ENCODE measurements at regions not wholly inside any gene's neighbourhood (a gene's known extent, or its start where the extent isn't known, plus 50 kb on each side); places are given as distances from the start of the nearest gene placed in this dataset.

GRCh38 chr16:79501446-79501845, 99.1 kb downstream of the MAF start:
- DNase-seq (ENCODE audit: low read depth, low spot score): no peak
- in situ Hi-C loops (cut with HindIII; ENCODE audit: low sequenced_read_pairs): no loop called here
- TF ChIP-seq CTCF (IDR thresholded peaks at IDR 0.05; ENCODE audit: low read depth, low read length): no peak
- H3K4me3 ChIP-seq (ENCODE audit: low read depth, low read length): no peak overlapping the region

- in situ Hi-C loops (cut with HindIII; ENCODE audit: low sequenced_read_pairs): no loop called here
- no peak for TF ChIP-seq CTCF (IDR thresholded peaks at IDR 0.05; ENCODE audit: low read depth, low read length)
- no peak overlapping the region for H3K4me3 ChIP-seq (ENCODE audit: low read depth, low read length)
- DNase-seq (ENCODE audit: low read depth, low spot score): no peak
Observed at GRCh38 chr16:79500866-79501265, 99.7 kb downstream of the MAF start.

- no peak for DNase-seq (ENCODE audit: low read depth, low spot score)
- TF ChIP-seq CTCF (IDR thresholded peaks at IDR 0.05; ENCODE audit: low read depth, low read length): no peak
- in situ Hi-C loops (cut with HindIII; ENCODE audit: low sequenced_read_pairs): no loop called here
Observed at GRCh38 chr16:79500286-79500685, 100.3 kb downstream of the MAF start.

GRCh38 chr16:79498928-79499327, 101.6 kb downstream of the MAF start:
- in situ Hi-C loops (cut with HindIII; ENCODE audit: low sequenced_read_pairs): no loop called here
- DNase-seq (ENCODE audit: low read depth, low spot score): no peak
- no peak for TF ChIP-seq CTCF (IDR thresholded peaks at IDR 0.05; ENCODE audit: low read depth, low read length)
- H3K4me3 ChIP-seq (ENCODE audit: low read depth, low read length): no peak overlapping the region

More at GRCh38 chr16:79500286-79500685, 100.3 kb downstream of the MAF start:
- no peak overlapping the region for H3K4me3 ChIP-seq (ENCODE audit: low read depth, low read length)

GRCh38 chr16:79497606-79498350, 102.8 kb downstream of the MAF start:
- in situ Hi-C loops (cut with HindIII; ENCODE audit: low sequenced_read_pairs): no loop called here

GRCh38 chr16:79493911-79494310, 106.6 kb downstream of the MAF start:
- no peak for TF ChIP-seq CTCF (IDR thresholded peaks at IDR 0.05; ENCODE audit: low read depth, low read length)
- no peak for DNase-seq (ENCODE audit: low read depth, low spot score)
- in situ Hi-C loops (cut with HindIII; ENCODE audit: low sequenced_read_pairs): no loop called here
- no peak overlapping the region for H3K4me3 ChIP-seq (ENCODE audit: low read depth, low read length)

More at GRCh38 chr16:79497606-79498350, 102.8 kb downstream of the MAF start:
- no peak overlapping the region for H3K4me3 ChIP-seq (ENCODE audit: low read depth, low read length)
- TF ChIP-seq CTCF (IDR thresholded peaks at IDR 0.05; ENCODE audit: low read depth, low read length): no peak
- no peak for DNase-seq (ENCODE audit: low read depth, low spot score)
